ENCODE measurements at regions not wholly inside any gene's neighbourhood (a gene's known extent, or its start where the extent isn't known, plus 50 kb on each side); places are given as distances from the start of the nearest gene placed in this dataset.

DNA sequence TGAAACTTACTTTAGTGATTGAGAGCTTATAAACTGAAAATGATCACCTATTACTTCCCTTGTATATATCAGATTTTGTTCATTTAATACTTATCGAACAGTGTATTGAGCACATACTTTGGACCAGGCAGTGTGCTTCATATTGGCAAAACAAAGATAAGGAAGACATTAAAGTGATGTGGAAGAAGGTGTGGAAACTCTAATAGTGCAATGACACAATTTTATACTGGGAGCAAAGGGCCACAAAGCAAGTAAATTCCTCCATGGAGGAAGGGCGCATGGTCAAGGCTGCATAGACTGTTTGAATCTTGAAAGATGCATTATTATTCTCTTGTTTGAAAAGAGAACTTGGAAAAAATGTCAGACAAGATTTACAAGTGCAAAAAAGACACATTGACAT lies 936.5 kb upstream of the DDX18 start:
- TF ChIP-seq POLR2A (IDR thresholded peaks at IDR 0.05), result no peak
- TF ChIP-seq, protein P1, sequence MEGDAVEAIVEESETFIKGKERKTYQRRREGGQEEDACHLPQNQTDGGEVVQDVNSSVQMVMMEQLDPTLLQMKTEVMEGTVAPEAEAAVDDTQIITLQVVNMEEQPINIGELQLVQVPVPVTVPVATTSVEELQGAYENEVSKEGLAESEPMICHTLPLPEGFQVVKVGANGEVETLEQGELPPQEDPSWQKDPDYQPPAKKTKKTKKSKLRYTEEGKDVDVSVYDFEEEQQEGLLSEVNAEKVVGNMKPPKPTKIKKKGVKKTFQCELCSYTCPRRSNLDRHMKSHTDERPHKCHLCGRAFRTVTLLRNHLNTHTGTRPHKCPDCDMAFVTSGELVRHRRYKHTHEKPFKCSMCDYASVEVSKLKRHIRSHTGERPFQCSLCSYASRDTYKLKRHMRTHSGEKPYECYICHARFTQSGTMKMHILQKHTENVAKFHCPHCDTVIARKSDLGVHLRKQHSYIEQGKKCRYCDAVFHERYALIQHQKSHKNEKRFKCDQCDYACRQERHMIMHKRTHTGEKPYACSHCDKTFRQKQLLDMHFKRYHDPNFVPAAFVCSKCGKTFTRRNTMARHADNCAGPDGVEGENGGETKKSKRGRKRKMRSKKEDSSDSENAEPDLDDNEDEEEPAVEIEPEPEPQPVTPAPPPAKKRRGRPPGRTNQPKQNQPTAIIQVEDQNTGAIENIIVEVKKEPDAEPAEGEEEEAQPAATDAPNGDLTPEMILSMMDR (IDR thresholded peaks at IDR 0.05), result no peak
- no peak overlapping the region for H3K4me3 ChIP-seq (ENCODE audit: low read depth, poor library complexity, severe bottlenecking)
- 92 to 96% methylated on average over 2 of the region's 2 CpGs for WGBS, 2 donors
- intact Hi-C loops (cut with DNase I; ENCODE audit: low total_unique reads), result no loop called here
- no peak for DNase-seq (ENCODE audit: low spot score in 2 of 2)

DNA sequence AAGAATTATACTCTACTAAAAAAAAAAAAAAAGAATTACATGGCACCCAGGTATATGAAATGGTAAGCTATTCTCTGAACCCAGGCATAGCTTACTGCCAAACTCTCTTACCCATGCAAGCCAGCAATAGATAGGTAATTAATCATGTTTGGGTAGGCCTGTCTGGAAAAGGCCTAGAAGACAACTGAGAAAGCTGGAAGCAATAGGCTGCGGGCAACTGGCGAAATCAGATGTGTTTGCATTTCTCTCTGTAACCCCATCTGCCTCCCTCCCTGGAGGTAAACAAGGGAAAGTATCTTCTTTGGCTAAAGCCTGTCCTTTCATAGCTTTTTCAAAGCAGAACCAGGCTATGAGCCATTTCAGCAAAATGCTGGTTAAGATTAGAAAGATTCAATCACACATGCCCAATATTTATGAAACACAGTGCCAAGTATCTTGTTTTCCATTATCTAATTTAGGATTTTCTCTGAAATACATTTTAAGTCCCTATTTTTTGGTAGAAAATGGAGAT lies 934.8 kb upstream of the DDX18 start:
- WGBS, 2 donors, result 45 to 66% methylated on average over 2 of the region's 2 CpGs
- intact Hi-C loops (cut with DNase I; ENCODE audit: low total_unique reads), result no loop called here
- no peak for DNase-seq (ENCODE audit: low spot score in 2 of 2)
- TF ChIP-seq, protein P1 (IDR thresholded peaks at IDR 0.05), result no peak
- TF ChIP-seq POLR2A (IDR thresholded peaks at IDR 0.05), result no peak
- no peak overlapping the region for H3K4me3 ChIP-seq (ENCODE audit: low read depth, poor library complexity, severe bottlenecking)

DNA sequence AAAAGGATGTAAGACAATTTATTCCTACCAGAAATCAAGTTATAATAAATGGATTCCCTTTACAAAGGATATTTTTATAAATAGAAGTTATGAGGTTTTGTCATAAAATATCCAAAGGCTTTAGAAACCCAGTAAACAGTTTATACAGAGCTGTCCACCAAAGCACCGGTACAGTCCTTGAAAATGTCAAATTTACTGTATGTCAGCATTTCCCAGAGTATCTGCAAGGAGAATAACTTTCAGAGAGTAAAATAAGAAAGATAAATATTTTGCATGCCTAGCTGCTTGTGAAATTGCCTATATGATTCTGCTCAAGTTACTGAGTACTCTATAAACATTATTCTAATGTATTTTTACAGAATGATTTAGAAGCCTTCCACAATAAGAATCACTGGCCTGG lies 923.3 kb upstream of the DDX18 start:
- TF ChIP-seq, protein P1 (IDR thresholded peaks at IDR 0.05), result no peak
- no peak for TF ChIP-seq POLR2A (IDR thresholded peaks at IDR 0.05)
- H3K4me3 ChIP-seq (ENCODE audit: low read depth, poor library complexity, severe bottlenecking), result no peak overlapping the region
- no peak for DNase-seq (ENCODE audit: low spot score in 2 of 2)
- intact Hi-C loops (cut with DNase I; ENCODE audit: low total_unique reads), result no loop called here
- WGBS, 2 donors, result 79 to 95% methylated on average over 1 of the region's 1 CpG

DNA sequence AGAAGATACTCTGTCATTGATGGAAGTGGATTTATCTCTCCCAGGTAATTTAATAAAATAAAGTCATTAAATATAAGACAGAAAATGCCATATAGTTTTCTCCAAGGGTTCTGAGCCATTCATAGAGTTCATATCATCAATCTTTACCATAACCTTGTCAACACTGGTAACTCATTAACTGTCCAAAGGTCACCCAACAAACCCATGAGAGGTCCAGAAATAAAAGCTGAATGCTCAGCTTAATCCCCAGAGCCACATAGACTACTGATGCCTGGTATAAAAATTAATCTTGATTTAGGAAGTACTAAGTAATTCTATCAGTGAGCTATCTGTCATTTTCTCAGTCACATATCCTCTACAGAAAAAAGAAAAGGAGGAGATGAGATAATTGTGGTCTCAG lies 903.0 kb upstream of the DDX18 start:
- TF ChIP-seq POLR2A (IDR thresholded peaks at IDR 0.05), result no peak
- TF ChIP-seq, protein P1 (IDR thresholded peaks at IDR 0.05), result no peak
- no peak overlapping the region for H3K4me3 ChIP-seq (ENCODE audit: low read depth, poor library complexity, severe bottlenecking)
- intact Hi-C loops (cut with DNase I; ENCODE audit: low total_unique reads), result no loop called here
- no peak for DNase-seq (ENCODE audit: low spot score in 2 of 2)

DNA sequence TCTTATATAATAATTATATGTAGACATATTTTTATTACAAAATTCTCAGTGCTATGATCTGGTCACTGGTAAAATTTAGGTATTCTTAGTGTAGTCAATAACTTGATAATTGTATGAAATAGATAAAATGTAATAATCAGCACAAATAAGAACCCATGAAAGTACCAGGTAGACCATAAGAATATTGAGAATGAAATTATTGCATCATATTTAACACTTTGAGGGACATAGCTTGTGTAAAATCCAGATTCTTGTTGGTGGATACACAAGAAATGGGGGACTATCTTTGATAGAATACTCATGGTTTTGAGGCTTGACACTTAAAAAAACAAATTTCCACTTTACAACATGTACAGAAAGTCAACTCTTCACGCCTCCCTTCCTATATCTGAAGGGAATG lies 898.8 kb upstream of the DDX18 start:
- no peak for TF ChIP-seq POLR2A (IDR thresholded peaks at IDR 0.05)
- TF ChIP-seq, protein P1 (IDR thresholded peaks at IDR 0.05), result no peak
- DNase-seq (ENCODE audit: low spot score in 2 of 2), result no peak
- 81 to 86% methylated on average over 1 of the region's 1 CpG for WGBS, 2 donors
- H3K4me3 ChIP-seq (ENCODE audit: low read depth, poor library complexity, severe bottlenecking), result no peak overlapping the region
- intact Hi-C loops (cut with DNase I; ENCODE audit: low total_unique reads), result no loop called here

DNA sequence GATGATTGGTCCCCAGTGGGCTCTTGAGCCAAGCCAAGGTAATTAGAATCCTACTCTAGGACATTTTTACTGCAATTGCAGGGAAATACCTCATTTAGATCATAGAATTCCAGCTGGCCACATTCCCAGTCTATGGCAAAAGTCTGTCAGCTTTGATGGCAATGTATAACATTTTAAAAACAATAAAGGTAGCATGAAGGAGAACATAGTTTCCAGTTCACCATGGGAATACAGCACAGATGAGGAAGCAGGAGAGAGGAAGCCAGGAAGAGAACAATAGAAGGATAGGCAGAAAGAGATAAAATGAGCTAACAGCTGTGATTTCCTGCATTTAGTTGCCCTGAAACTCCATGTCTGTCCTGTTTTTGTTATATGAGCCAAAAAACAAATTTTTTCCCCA lies 897.3 kb upstream of the DDX18 start:
- no peak overlapping the region for H3K4me3 ChIP-seq (ENCODE audit: low read depth, poor library complexity, severe bottlenecking)
- intact Hi-C loops (cut with DNase I; ENCODE audit: low total_unique reads), result no loop called here
- DNase-seq (ENCODE audit: low spot score in 2 of 2), result no peak
- TF ChIP-seq, protein P1 (IDR thresholded peaks at IDR 0.05), result no peak
- no peak for TF ChIP-seq POLR2A (IDR thresholded peaks at IDR 0.05)

Measured in lower leg skin (tissue), 4 donors.